Endothelial cell of umbilical vein (primary cell): ENCODE measurements at regions not wholly inside any gene's neighbourhood (a gene's known extent, or its start where the extent isn't known, plus 50 kb on each side); places are given as distances from the start of the nearest gene placed in this dataset.

ENCODE experiments used
- BruUV-seq: library from RNA; stranded (reverse); fragments of 400-500 nt; replicated peaks from 2 replicates; lab custom pipeline; 2021; lab: Mats Ljungman, UMichigan
- CTCF ChIA-PET: fragments of 300-600, 350-600 bp; sonication (Branson Sonifier 250); formaldehyde crosslinking; loops from one replicate; lab custom pipeline; 2021; ENCODE audit warnings: antibody characterized with exemption, inconsistent platforms; lab: Charles Lee
- POLR2A ChIA-PET: fragments of 300-600, 350-600 bp; sonication (Branson Sonifier 250); formaldehyde crosslinking; loops from one replicate; lab custom pipeline; 2021; ENCODE audit warnings: antibody characterized with exemption, inconsistent platforms; lab: Charles Lee
- DNase-seq: peaks from one replicate; pipeline ENCODE4 v3.0.0-alpha.2; 2011; ENCODE audit warnings: low read depth, low spot score
- FAIRE-seq: peaks from 2 replicates; lab custom pipeline; 2011; peaks lifted over from hg19 to GRCh38; lab: Jason Lieb, UNC
- H2AFZ ChIP-seq: 2 replicates; pipeline ENCODE4 v1.6.0; 2012; ENCODE audit warnings: low read depth, low read length, control low read depth, inconsistent platforms
- H3K27ac ChIP-seq: 2 replicates; pipeline ENCODE4 v1.5.1; 2011; ENCODE audit warnings: low read depth, mild to moderate bottlenecking, control low read depth, low read length, moderate library complexity; ENCODE audit not compliant: insufficient read depth
- H3K27me3 ChIP-seq, 2 experiments: 2 replicates each; pipeline versions ENCODE4 v1.6.0 to v1.6.1; 2011; ENCODE audit warnings: low read length in 2 of 2, mixed read lengths in 1 of 2; ENCODE audit not compliant: control insufficient read depth in 2 of 2, insufficient read depth in 2 of 2
- H3K36me3 ChIP-seq, 2 experiments: 2 replicates in 1 of 2; 3 replicates in 1 of 2; pipeline ENCODE4 v1.5.1; 2011; ENCODE audit warnings: low read length in 2 of 2, mild to moderate bottlenecking in 1 of 2, moderate library complexity in 1 of 2; ENCODE audit not compliant: control insufficient read depth in 2 of 2, insufficient read depth in 2 of 2; ENCODE audit errors: extremely low read depth in 1 of 2
- H3K4me1 ChIP-seq: 3 replicates; pipeline ENCODE4 v1.5.1; 2011; ENCODE audit warnings: mild to moderate bottlenecking, low read length; ENCODE audit not compliant: control insufficient read depth, insufficient read depth; ENCODE audit errors: extremely low read depth
- H3K4me2 ChIP-seq: 2 replicates; pipeline ENCODE4 v1.6.1; 2011; ENCODE audit warnings: low read length, control low read depth, mixed read lengths; ENCODE audit not compliant: insufficient read depth
- H3K4me3 ChIP-seq, 3 experiments: fragments of 200-600 bp in 1 of 3; sonication (generic), shearing (Covaris generic) in 1 of 3; replicated peaks in 1 of 3; 2 replicates each; pipeline ENCODE4 v1.5.1; 2011 to 2016; ENCODE audit warnings: control low read depth in 3 of 3, low read length in 3 of 3, mild to moderate bottlenecking in 2 of 3, inconsistent platforms in 1 of 3, low read depth in 1 of 3, moderate library complexity in 1 of 3; ENCODE audit not compliant: insufficient read depth in 1 of 3
- H3K79me2 ChIP-seq: 2 replicates; pipeline ENCODE4 v1.6.0; 2012; ENCODE audit warnings: low read length, inconsistent platforms; ENCODE audit not compliant: control insufficient read depth, insufficient read depth
- H3K9ac ChIP-seq: replicated peaks from 2 replicates; pipeline ENCODE3; 2011; ENCODE audit warnings: low read length, control low read depth; ENCODE audit not compliant: insufficient read depth; ENCODE audit errors: extremely low read depth
- H3K9me1 ChIP-seq: replicated peaks from 3 replicates; pipeline ENCODE4 v1.6.0; 2011; ENCODE audit warnings: mild to moderate bottlenecking, low read length; ENCODE audit not compliant: control insufficient read depth, insufficient read depth; ENCODE audit errors: extremely low read depth
- H3K9me3 ChIP-seq: replicated peaks from 2 replicates; pipeline ENCODE4 v1.5.1; 2012; ENCODE audit warnings: low read length, inconsistent platforms; ENCODE audit not compliant: control insufficient read depth, insufficient read depth
- H4K20me1 ChIP-seq: replicated peaks from 2 replicates; pipeline ENCODE3; 2011; ENCODE audit warnings: mild to moderate bottlenecking, low read length; ENCODE audit not compliant: control insufficient read depth, insufficient read depth; ENCODE audit errors: extremely low read depth
- CTCF ChIP-seq, 2 donors: IDR thresholded peaks; 1 replicate in 1 of 2; 2 replicates in 1 of 2; pipeline ENCODE4 v1.5.1; 2011; ENCODE audit warnings: low read length in 2 of 2, mild to moderate bottlenecking in 2 of 2, moderate library complexity in 2 of 2, control low read depth in 1 of 2, inconsistent platforms in 1 of 2, low read depth in 1 of 2; ENCODE audit not compliant: insufficient read depth in 1 of 2; ENCODE audit errors: extremely low read depth in 1 of 2
- EZH2 ChIP-seq: IDR thresholded peaks from 2 replicates; pipeline ENCODE4 v1.6.1; 2012; ENCODE audit warnings: borderline replicate concordance, low read depth, mild to moderate bottlenecking, moderate library complexity, low read length, inconsistent platforms; ENCODE audit not compliant: severe bottlenecking
- FOS ChIP-seq: IDR thresholded peaks from 2 replicates; pipeline ENCODE4 v1.6.1; 2011; ENCODE audit warnings: mild to moderate bottlenecking, low read length, moderate library complexity, borderline replicate concordance; ENCODE audit not compliant: insufficient read depth
- GATA2 ChIP-seq: IDR thresholded peaks from 2 replicates; pipeline ENCODE4 v1.7.0; 2011; ENCODE audit warnings: low read depth, mild to moderate bottlenecking, moderate library complexity, mixed read lengths, low read length; ENCODE audit not compliant: insufficient read length, insufficient read depth
- JUN ChIP-seq: IDR thresholded peaks from 2 replicates; pipeline ENCODE4 v1.6.1; 2011; ENCODE audit warnings: borderline replicate concordance, low read depth; ENCODE audit not compliant: insufficient read length, insufficient read depth
- MAX ChIP-seq: IDR thresholded peaks from 2 replicates; pipeline ENCODE4 v1.6.1; 2011; ENCODE audit not compliant: insufficient read depth, insufficient read length
- MYC ChIP-seq: IDR thresholded peaks from one replicate; pipeline ENCODE4 v1.6.1; 2011; ENCODE audit warnings: mild to moderate bottlenecking, low read depth, low read length
- POLR2A ChIP-seq: IDR thresholded peaks from 2 replicates; pipeline ENCODE4 v1.6.1; 2012; ENCODE audit warnings: low read depth, mild to moderate bottlenecking, control low read depth, low read length
- POLR2AphosphoS5 ChIP-seq: IDR thresholded peaks from 2 replicates; pipeline ENCODE4 v1.6.1; 2012; ENCODE audit warnings: low read depth, mild to moderate bottlenecking, control low read depth, low read length, moderate library complexity; ENCODE audit not compliant: insufficient read depth
- dilution Hi-C: fragments of 300-500 bp; cut with MboI; formaldehyde crosslinking; loops from one replicate; pipeline ENCODE4 v1.15.0; 2019; ENCODE audit warnings: low sequenced_read_pairs; ENCODE audit not compliant: extremely low pct_ligation_motif_present
- intact Hi-C: fragments of 100-400 bp; cut with micrococcal nuclease; formaldehyde crosslinking; loops from one replicate; pipeline ENCODE4 v1.10.0; 2022

- FAIRE-seq, result no peak
- Histone ChIP-seq H3K9me3 (peaks cover 5% of the 10 kb centered on the region), H3K4me1 (no peaks in the 10 kb centered on the region), H3K9ac (no peak overlapping the region), H3K4me2 (no peak overlapping the region), H3K27ac (no peak overlapping the region), H4K20me1 (no peaks in the 10 kb centered on the region), H3K9me1 (no peaks in the 10 kb centered on the region), H3K4me3 (no peak overlapping the region), H3K79me2 (no peaks in the 10 kb centered on the region), H3K27me3 (no peaks in the 10 kb centered on the region), H2AFZ (no peak overlapping the region), H3K36me3 (no peaks in the 10 kb centered on the region)
- TF ChIP-seq CTCF (IDR thresholded peaks at IDR 0.05; ENCODE audit: extremely low read depth in 1 of 2, insufficient read depth in 1 of 2, low read depth in 1 of 2, low read length in 2 of 2) (no peak), EZH2 (no peak), POLR2A (no peak), FOS (no peak), GATA2 (no peak), POLR2AphosphoS5 (no peak), JUN (no peak), MYC (no peak), MAX (no peak)
- no peak for DNase-seq
- ChIA-PET POLR2A (no interaction called here), CTCF (no interaction called here)
- BruUV-seq, result no TSS peak
- intact Hi-C loops (no loop called here), dilution Hi-C loops (no loop called here)
Measured at GRCh38 chr10:130959752-130960195, 351.7 kb downstream of the TCERG1L start.
